ENCODE measurements at regions not wholly inside any gene's neighbourhood (a gene's known extent, or its start where the extent isn't known, plus 50 kb on each side); places are given as distances from the start of the nearest gene placed in this dataset.

DNA sequence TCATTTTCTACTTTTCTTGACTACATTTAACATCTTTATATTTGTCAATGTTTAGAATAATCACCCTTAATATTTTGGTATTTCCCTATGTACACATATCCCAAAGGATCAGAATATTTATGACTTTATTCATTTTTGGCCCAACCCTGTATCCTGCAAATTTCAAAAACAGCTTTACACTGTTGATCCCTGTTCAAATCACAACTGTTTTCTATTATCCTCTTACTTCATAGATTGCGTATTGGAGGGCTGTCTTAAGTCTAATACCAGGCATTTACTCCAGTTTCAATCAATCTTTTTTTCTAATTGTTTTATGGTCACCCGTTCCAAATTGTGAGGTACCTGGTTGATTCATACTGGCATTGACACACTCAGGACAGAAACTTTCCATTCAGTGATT is 107.9 kb downstream of the RPL22L1 start:
- TF ChIP-seq, protein P1, sequence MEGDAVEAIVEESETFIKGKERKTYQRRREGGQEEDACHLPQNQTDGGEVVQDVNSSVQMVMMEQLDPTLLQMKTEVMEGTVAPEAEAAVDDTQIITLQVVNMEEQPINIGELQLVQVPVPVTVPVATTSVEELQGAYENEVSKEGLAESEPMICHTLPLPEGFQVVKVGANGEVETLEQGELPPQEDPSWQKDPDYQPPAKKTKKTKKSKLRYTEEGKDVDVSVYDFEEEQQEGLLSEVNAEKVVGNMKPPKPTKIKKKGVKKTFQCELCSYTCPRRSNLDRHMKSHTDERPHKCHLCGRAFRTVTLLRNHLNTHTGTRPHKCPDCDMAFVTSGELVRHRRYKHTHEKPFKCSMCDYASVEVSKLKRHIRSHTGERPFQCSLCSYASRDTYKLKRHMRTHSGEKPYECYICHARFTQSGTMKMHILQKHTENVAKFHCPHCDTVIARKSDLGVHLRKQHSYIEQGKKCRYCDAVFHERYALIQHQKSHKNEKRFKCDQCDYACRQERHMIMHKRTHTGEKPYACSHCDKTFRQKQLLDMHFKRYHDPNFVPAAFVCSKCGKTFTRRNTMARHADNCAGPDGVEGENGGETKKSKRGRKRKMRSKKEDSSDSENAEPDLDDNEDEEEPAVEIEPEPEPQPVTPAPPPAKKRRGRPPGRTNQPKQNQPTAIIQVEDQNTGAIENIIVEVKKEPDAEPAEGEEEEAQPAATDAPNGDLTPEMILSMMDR (conservative IDR thresholded peaks at IDR 0.05; ENCODE audit: low read depth, low read length) = no peak
- H3K4me3 ChIP-seq (ENCODE audit: low read depth, low read length) = no peak overlapping the region

DNA sequence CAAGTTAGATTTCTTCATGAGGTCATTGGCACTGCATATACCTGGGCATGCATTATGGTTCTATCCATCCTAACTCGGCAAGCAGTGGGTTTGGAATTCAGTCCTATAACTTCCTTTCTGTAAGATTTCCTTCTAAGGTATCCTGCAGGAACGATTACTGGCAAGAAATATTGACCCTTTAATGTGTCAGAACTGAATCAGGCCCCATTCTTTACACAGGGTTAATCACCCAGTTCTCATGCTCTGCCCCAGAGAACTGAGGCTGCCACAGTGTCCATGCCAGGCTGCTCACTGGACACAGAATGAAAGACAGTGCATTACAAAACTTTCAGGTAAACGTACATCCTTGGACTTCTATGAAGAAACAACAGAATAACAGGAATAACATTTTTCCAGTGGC is 108.9 kb downstream of the RPL22L1 start:
- H3K4me3 ChIP-seq (ENCODE audit: low read depth, low read length) = no peak overlapping the region
- no peak for DNase-seq (ENCODE audit: low read depth)
- TF ChIP-seq, protein P1 (conservative IDR thresholded peaks at IDR 0.05; ENCODE audit: low read depth, low read length) = no peak

More for the DNA sequence above, 107.9 kb downstream of the RPL22L1 start:
- DNase-seq (ENCODE audit: low read depth) = no peak

DNA sequence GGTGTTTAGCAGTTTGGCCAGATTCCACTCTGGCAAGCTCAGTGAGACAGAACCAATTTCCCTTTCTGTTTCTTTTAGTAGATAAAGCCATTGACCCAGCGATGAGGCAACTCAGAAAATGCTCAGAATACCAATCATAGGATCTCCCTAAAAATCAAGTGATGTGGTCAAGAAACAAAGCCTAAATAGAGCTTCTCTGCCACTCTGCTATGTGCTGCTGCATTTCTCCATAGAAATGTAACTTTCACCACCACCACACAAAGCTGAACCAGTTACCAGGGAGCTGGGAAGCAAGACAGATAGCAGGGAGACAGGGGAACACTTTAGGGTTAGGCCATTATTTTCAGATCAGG is 109.8 kb downstream of the RPL22L1 start:
- H3K4me3 ChIP-seq (ENCODE audit: low read depth, low read length) = no peak overlapping the region
- no peak for DNase-seq (ENCODE audit: low read depth)
- TF ChIP-seq, protein P1 (conservative IDR thresholded peaks at IDR 0.05; ENCODE audit: low read depth, low read length) = no peak

DNA sequence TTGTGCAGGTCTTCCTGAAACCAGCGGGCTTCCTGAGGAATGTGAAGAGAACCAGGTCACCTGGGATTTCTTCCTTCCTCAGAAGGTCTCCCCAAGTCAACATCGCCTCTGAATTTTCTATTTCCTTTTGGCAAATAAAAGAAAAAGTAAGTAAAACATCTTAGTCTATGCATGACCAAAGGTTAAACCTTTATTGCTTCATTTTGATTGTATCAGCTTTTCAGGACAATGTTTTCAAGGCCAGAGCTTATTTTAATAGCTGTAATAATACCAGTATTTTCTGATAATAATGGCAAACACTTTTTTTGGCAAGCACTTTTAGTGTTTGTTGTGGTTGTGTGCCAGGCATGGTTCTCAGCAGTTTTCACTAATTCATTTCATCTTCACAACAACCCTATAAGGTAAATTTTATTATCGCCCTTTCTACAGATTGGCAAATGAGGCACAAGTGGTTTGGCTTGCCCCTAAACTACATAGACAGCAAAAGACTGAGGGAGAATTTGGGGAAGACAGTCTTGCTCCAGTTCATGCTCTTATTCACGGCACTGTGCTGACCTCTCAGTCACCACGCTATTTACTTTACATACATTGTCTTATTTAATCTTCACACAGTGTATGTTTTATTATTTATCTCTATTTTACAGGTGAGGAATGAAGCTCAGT is 110.4 kb downstream of the RPL22L1 start:
- no peak for DNase-seq (ENCODE audit: low read depth)
- TF ChIP-seq, protein P1 (conservative IDR thresholded peaks at IDR 0.05; ENCODE audit: low read depth, low read length) = no peak

DNA sequence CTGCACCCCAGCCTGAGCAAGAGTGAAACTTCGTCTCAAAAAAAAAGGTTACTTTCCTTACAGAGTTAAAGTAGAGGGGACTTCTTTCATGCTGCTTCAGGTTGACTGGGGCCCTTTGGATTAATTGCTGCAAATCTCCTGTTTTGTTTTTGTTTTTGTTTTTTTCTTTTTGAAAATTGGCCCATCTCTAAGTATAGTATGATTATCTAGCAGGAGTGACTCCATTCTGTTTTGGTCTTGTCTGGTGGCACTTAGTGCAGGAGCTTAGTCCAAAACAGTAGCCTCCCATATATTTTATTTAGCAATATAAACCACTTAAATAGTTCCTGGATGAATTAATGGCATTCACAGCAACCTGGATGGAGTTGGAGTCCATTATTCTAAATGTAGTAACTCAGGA is 113.0 kb downstream of the RPL22L1 start:
- DNase-seq (ENCODE audit: low read depth) = no peak
- TF ChIP-seq, protein P1 (conservative IDR thresholded peaks at IDR 0.05; ENCODE audit: low read depth, low read length) = no peak
- no peak overlapping the region for H3K4me3 ChIP-seq (ENCODE audit: low read depth, low read length)

More for the DNA sequence above, 110.4 kb downstream of the RPL22L1 start:
- H3K4me3 ChIP-seq (ENCODE audit: low read depth, low read length) = no peak overlapping the region

DNA sequence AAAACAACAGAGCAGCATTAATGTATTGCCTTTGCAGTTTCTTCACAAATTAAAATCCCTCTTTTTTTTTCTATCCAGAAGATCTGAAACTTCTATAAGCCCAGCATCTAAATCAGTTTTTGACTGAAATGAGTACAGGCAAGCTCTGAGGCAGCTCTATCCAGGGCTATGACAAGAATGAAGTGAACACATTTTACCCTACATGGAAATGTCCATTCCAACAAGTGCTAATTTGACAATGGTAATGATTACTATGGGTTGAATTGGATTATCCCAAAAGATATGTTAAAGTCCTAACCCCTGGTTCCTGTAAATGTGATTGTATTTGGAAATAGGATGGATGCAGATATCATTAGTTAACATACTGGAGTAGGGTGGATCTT is 115.7 kb downstream of the RPL22L1 start:
- no peak overlapping the region for H3K4me3 ChIP-seq (ENCODE audit: low read depth, low read length)
- no peak for DNase-seq (ENCODE audit: low read depth)
- TF ChIP-seq, protein P1 (conservative IDR thresholded peaks at IDR 0.05; ENCODE audit: low read depth, low read length) = no peak
